ENCODE measurements at regions not wholly inside any gene's neighbourhood (a gene's known extent, or its start where the extent isn't known, plus 50 kb on each side); places are given as distances from the start of the nearest gene placed in this dataset.

DNA sequence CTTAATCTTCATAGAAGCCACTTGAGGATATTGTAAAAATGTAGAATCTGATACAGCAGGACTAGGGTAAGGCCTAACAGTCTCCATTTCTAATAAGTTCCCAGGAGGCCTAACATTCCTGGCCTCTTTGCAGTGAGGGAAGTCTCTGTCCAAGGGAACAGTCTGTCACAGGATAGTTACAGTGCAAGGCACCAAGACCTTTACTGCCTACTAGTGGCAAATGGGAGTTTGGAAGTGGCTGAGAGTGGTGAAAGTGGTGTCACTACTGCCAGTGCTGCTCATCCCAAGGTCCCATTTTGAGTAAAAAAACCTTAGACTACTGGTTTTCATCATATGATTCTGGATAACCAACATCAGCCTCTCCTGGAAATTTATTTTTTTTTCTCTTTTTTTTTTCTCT lies 619.5 kb upstream of the SEMA3D start:
- no peak for TF ChIP-seq CTCF (IDR thresholded peaks at IDR 0.05)
- no peak for TF ChIP-seq POLR2A (IDR thresholded peaks at IDR 0.05)

Data from esophagus squamous epithelium (tissue), 4 donors.